NCI-H146 (cell line): ENCODE measurements at regions not wholly inside any gene's neighbourhood (a gene's known extent, or its start where the extent isn't known, plus 50 kb on each side); places are given as distances from the start of the nearest gene placed in this dataset.

ENCODE experiments used
- DNase-seq: peaks from one replicate; lab custom pipeline; 2025; lab: John Stamatoyannopoulos, UW

DNA sequence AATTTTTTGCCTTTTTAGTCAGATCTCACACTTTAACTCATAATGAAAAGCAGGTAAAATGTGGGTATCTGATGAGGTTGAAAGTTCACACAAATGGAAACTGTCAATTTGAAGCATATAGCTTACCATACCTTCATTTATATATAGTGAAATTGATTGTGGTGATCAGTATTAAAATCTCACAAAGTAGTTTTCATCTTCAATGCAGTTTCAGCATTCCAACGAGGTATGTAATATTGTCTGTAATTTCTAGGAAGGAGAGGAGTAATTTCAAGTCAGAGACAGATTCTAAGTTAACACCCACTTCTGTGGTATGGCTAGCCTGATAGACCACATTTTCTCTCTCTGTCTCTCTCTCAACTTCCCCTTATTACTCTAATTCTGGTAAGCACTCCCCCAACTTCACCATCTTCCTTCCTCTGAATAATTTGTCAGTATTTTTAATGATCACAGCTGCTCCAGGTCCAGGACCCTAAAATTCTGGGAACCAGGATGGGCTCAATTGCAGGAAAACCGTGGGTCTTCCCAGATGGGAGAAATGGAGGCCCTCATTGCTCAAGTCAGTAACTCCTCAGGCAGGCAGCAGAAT, 455.7 kb downstream of the FGF9 start:
- DNase-seq = no peak

- DNase-seq = no peak
Measured at GRCh38 chr13:22127277-22128164, 456.6 kb downstream of the FGF9 start.

- no peak for DNase-seq
Measured at GRCh38 chr13:22128441-22129408, 457.9 kb downstream of the FGF9 start.

DNA sequence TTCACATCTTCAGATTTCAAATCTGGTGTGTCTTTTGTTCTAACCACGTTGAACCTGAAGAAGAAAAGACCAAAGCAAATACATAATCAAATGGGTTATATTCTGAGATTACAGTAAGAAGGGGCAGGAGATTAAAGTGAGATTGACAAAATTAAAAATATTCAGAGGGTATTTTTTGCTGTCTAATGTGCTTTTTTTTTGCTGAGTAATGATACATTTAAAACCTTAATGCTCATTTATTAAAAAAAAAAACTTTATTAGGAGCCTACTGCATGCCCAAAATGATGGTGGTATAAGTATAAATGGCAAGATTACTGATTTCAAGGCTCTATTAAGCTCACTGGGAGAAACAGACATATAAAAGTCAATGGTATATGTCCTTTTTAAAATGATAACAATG, 459.4 kb downstream of the FGF9 start:
- DNase-seq = no peak

- DNase-seq = no peak
Measured at GRCh38 chr13:22134261-22134660, 463.4 kb downstream of the FGF9 start.

- DNase-seq = no peak
Measured at GRCh38 chr13:22135446-22135845, 464.6 kb downstream of the FGF9 start.

- no peak for DNase-seq
Measured at GRCh38 chr13:22137361-22138050, 466.6 kb downstream of the FGF9 start.

- DNase-seq = no peak
Measured at GRCh38 chr13:22138947-22139346, 468.1 kb downstream of the FGF9 start.

- no peak for DNase-seq
Measured at GRCh38 chr13:22141716-22142115, 470.8 kb downstream of the FGF9 start.

GRCh38 chr13:22143671-22144070, 472.8 kb downstream of the FGF9 start:
- no peak for DNase-seq

- no peak for DNase-seq
Measured at GRCh38 chr13:22144806-22145205, 473.9 kb downstream of the FGF9 start.

GRCh38 chr13:22148187-22148586, 477.3 kb downstream of the FGF9 start:
- no peak for DNase-seq

- no peak for DNase-seq
Measured at GRCh38 chr13:22152751-22153150, 481.9 kb downstream of the FGF9 start.

DNA sequence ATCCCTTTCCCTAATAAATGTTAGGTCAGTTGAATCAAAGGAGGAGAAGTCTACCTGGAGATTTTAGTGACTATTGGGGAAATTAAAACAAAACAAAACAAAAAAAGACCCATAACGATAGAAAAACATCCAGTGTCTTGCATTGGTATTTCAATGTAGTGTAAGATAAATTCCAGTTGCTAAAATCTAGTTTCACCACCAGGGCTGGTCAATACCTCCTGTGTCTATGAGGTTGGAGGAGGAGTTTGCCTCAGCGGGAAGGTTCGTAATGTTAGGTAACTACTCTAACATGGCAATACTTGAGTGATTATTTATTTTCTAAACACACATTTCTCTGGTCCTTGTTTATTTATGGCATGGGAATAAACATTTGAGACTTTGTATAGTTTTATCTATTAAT, 483.2 kb downstream of the FGF9 start:
- no peak for DNase-seq

GRCh38 chr13:22161871-22162270, 491.0 kb downstream of the FGF9 start:
- DNase-seq = no peak

- DNase-seq = no peak
Measured at GRCh38 chr13:22162889-22163288, 492.0 kb downstream of the FGF9 start.

GRCh38 chr13:22168437-22169190, 497.7 kb downstream of the FGF9 start:
- DNase-seq = no peak

DNA sequence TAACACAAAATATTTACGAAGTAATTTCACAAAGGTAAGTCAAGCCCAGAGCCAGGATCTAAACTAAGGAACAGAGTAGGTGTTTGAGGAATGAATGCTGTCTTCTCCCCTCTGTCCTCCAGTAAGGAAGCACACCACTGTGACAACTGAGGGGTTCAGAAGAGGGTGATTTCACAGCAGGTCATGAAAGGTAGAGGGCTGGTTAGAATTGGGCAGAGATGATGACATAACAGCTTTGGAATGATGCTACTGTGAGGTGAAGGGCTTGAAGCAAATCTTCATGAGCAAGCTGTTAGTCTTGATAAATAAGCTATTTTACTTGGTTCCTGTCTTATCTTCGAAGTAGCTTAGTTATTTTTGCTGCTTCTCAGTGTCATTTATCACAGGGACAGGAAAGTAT, 498.6 kb downstream of the FGF9 start:
- DNase-seq = no peak

- DNase-seq = no peak
Measured at GRCh38 chr13:22173610-22174009, 502.7 kb downstream of the FGF9 start.

DNA sequence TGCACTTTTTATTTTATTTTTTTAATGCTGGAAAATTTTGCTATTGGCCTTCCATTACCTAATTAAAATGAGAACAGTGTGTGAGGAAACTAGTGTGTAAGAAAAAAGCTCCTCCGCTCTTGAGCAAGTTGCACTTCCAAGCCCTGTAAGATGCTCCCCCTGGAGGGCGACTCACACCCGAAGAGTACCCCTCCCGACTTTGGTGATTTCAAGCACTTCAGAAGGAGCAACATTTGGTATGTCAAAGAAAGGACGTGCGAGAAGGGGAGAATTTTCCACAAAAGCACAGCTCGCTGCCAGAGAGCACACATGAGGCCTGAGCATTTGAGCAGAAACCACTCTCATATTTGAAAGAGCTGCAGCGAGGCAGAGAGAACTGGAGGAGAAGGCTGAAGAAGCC, 504.4 kb downstream of the FGF9 start:
- DNase-seq = no peak

DNA sequence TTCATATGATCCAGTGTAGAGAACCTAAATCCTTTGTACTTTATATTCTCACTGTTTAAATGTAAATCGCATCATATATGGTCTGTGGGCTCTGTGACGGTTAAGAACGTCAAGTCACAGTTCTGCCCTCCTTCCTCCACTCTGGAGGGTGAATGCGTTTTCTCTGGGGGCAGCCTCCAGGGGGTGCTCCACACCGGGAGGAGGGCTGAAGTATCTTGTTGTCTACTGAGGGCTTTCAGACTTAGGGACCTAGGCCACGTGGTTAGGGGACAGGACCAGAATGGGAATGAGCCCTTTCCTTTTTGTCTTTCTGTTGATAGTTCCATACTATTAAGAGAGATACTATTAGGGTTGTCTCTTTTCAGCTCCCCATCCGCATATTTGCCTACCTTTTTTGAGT, 504.9 kb downstream of the FGF9 start:
- DNase-seq = no peak
